Renal cortical epithelial cell (primary cell): ENCODE measurements at regions not wholly inside any gene's neighbourhood (a gene's known extent, or its start where the extent isn't known, plus 50 kb on each side); places are given as distances from the start of the nearest gene placed in this dataset.

Experiments used
- DNase-seq: peaks from one replicate; pipeline ENCODE4 v3.0.0-alpha.2; 2011; ENCODE audit warnings: low read depth

- DNase-seq = peak; percentile 44
Observed at GRCh38 chr7:17520941-17521340, 222.5 kb downstream of the AHR start.

GRCh38 chr7:17521437-17521836 lies 223.0 kb downstream of the AHR start:
- DNase-seq = peak; percentile 85

- peak; percentile 58 for DNase-seq
Observed at GRCh38 chr7:17523813-17524739, 225.6 kb downstream of the AHR start.

- DNase-seq = no peak
Observed at GRCh38 chr7:17524746-17525145, 226.3 kb downstream of the AHR start.

- DNase-seq = no peak
Observed at GRCh38 chr7:17526621-17527020, 228.2 kb downstream of the AHR start.

GRCh38 chr7:17528636-17529035 lies 230.2 kb downstream of the AHR start:
- no peak for DNase-seq

- DNase-seq = no peak
Observed at GRCh38 chr7:17530244-17530643, 231.8 kb downstream of the AHR start.

- no peak for DNase-seq
Observed at GRCh38 chr7:17530741-17531421, 232.4 kb downstream of the AHR start.

- DNase-seq = peak; percentile 98
Observed at GRCh38 chr7:17532861-17533404, 234.5 kb downstream of the AHR start.

GRCh38 chr7:17534348-17534747 lies 235.9 kb downstream of the AHR start:
- no peak for DNase-seq

- peak; percentile 67 for DNase-seq
Observed at GRCh38 chr7:17535776-17536175, 237.3 kb downstream of the AHR start.

GRCh38 chr7:17544401-17544800 lies 245.9 kb downstream of the AHR start:
- DNase-seq = no peak

- DNase-seq = no peak
Observed at GRCh38 chr7:17545348-17545747, 246.9 kb downstream of the AHR start.

GRCh38 chr7:17546189-17546588 lies 247.7 kb downstream of the AHR start:
- DNase-seq = no peak

- DNase-seq = peak; percentile 95
Observed at GRCh38 chr7:17546592-17546991, 248.1 kb downstream of the AHR start.

- no peak for DNase-seq
Observed at GRCh38 chr7:17548014-17548653, 249.7 kb downstream of the AHR start.

GRCh38 chr7:17549406-17549805 lies 251.0 kb downstream of the AHR start:
- no peak for DNase-seq

GRCh38 chr7:17552373-17552772 lies 253.9 kb downstream of the AHR start:
- DNase-seq = no peak

GRCh38 chr7:17552952-17553351 lies 254.5 kb downstream of the AHR start:
- no peak for DNase-seq

GRCh38 chr7:17554341-17555015 lies 256.0 kb downstream of the AHR start:
- no peak for DNase-seq

GRCh38 chr7:17556247-17556956 lies 257.9 kb downstream of the AHR start:
- no peak for DNase-seq
